Spinal cord (tissue), 10 donors: ENCODE measurements at regions not wholly inside any gene's neighbourhood (a gene's known extent, or its start where the extent isn't known, plus 50 kb on each side); places are given as distances from the start of the nearest gene placed in this dataset. TPM values are rescaled to one million over a fixed set of nuclear protein-coding genes. Genes with fewer than 3 reads are reported as not detected.

Experiments used
- DNase-seq, 6 donors: peaks; one replicate each; pipeline versions ENCODE4 v3.0.0 to v3.0.0-alpha.2; 2013 to 2015; ENCODE audit warnings: low spot score in 6 of 6, low read depth in 4 of 6
- H3K27ac ChIP-seq: one replicate; pipeline ENCODE4 v1.5.1; 2013; ENCODE audit warnings: low read depth, low read length, control low read depth
- H3K27me3 ChIP-seq: one replicate; pipeline ENCODE4 v1.6.1; 2013; ENCODE audit warnings: low read length; ENCODE audit not compliant: control insufficient read depth, insufficient read depth
- H3K36me3 ChIP-seq: one replicate; pipeline ENCODE4 v1.6.1; 2013; ENCODE audit warnings: low read length; ENCODE audit not compliant: control insufficient read depth, insufficient read depth
- H3K4me1 ChIP-seq: one replicate; pipeline ENCODE4 v1.6.1; 2013; ENCODE audit warnings: low read length; ENCODE audit not compliant: control insufficient read depth, insufficient read depth
- H3K4me3 ChIP-seq: one replicate; pipeline ENCODE4 v1.5.1; 2013; ENCODE audit warnings: low read depth, low read length, control low read depth
- H3K9me3 ChIP-seq: one replicate; pipeline ENCODE4 v1.6.1; 2013; ENCODE audit warnings: low read length; ENCODE audit not compliant: control insufficient read depth, insufficient read depth
- WGBS: methylation state at CpG from one replicate; pipeline ENCODE4 v1.1.5; 2013; ENCODE audit warnings: missing lambda C conversion rate; ENCODE audit not compliant: insufficient coverage; 5-methylcytosine and 5-hydroxymethylcytosine counted together
- small RNA-seq: library from RNA; depleted of rRNA; stranded (forward); fragments of <200 nt; gene quantifications from one replicate; pipeline ENCODE3, GENCODE V24; 2014; ENCODE audit warnings: low replicate concordance
- donor health status: healthy.

- no peaks in the 10 kb centered on the region for H3K27me3 ChIP-seq
- H3K4me3 ChIP-seq, result no peak overlapping the region
- H3K9me3 ChIP-seq, result no peaks in the 10 kb centered on the region
- peak overlapping the region; percentile 67 for H3K27ac ChIP-seq
- WGBS, result 79% methylated on average over 1 of the region's 2 CpGs
- peak in 2 of 6 donors; percentile 7 to 67 for DNase-seq
- no peaks in the 10 kb centered on the region for H3K36me3 ChIP-seq
- no peaks in the 10 kb centered on the region for H3K4me1 ChIP-seq
Measured at GRCh38 chr14:25111061-25111601, 61.2 kb upstream of the STXBP6 start.

GRCh38 chr14:25110106-25110505 lies 60.2 kb upstream of the STXBP6 start:
- Histone ChIP-seq H3K27ac (no peak overlapping the region), H3K9me3 (no peaks in the 10 kb centered on the region), H3K4me1 (no peaks in the 10 kb centered on the region), H3K36me3 (no peaks in the 10 kb centered on the region), H3K4me3 (no peak overlapping the region), H3K27me3 (no peaks in the 10 kb centered on the region)
- no peak for DNase-seq
- WGBS, result no CpG with 5 or more reads among the region's 2 CpGs

GRCh38 chr14:25108959-25109358 lies 59.0 kb upstream of the STXBP6 start:
- Histone ChIP-seq H3K4me1 (no peaks in the 10 kb centered on the region), H3K27ac (no peak overlapping the region), H3K27me3 (no peaks in the 10 kb centered on the region), H3K9me3 (no peaks in the 10 kb centered on the region), H3K36me3 (no peaks in the 10 kb centered on the region), H3K4me3 (no peak overlapping the region)
- 53% methylated on average over 2 of the region's 2 CpGs for WGBS
- DNase-seq, result peak in 1 of 6 donors; percentile 46

GRCh38 chr14:25108291-25108690 lies 58.3 kb upstream of the STXBP6 start:
- H3K36me3 ChIP-seq, result no peaks in the 10 kb centered on the region
- H3K9me3 ChIP-seq, result no peaks in the 10 kb centered on the region
- WGBS, result 74% methylated on average over 2 of the region's 2 CpGs
- no peak overlapping the region for H3K27ac ChIP-seq
- H3K4me1 ChIP-seq, result no peaks in the 10 kb centered on the region
- DNase-seq, result no peak
- H3K4me3 ChIP-seq, result no peak overlapping the region
- no peaks in the 10 kb centered on the region for H3K27me3 ChIP-seq

- Histone ChIP-seq H3K4me3 (no peak overlapping the region), H3K9me3 (no peaks in the 10 kb centered on the region), H3K4me1 (no peaks in the 10 kb centered on the region), H3K27me3 (no peaks in the 10 kb centered on the region), H3K36me3 (no peaks in the 10 kb centered on the region), H3K27ac (no peak overlapping the region)
- DNase-seq, result no peak
- WGBS, result 70% methylated on average over 1 of the region's 2 CpGs
Measured at GRCh38 chr14:25103820-25104219, 53.9 kb upstream of the STXBP6 start.

- Histone ChIP-seq H3K4me3 (no peak overlapping the region), H3K36me3 (no peaks in the 10 kb centered on the region), H3K9me3 (no peaks in the 10 kb centered on the region), H3K27ac (no peak overlapping the region), H3K4me1 (no peaks in the 10 kb centered on the region), H3K27me3 (no peaks in the 10 kb centered on the region)
- WGBS, result 89% methylated on average over 1 of the region's 4 CpGs
- DNase-seq, result no peak
Measured at GRCh38 chr14:25103271-25103670, 53.3 kb upstream of the STXBP6 start.

- no CpG with 5 or more reads among the region's 1 CpG for WGBS
- Histone ChIP-seq H3K27ac (no peak overlapping the region), H3K27me3 (no peaks in the 10 kb centered on the region), H3K9me3 (no peaks in the 10 kb centered on the region), H3K36me3 (no peaks in the 10 kb centered on the region), H3K4me1 (no peaks in the 10 kb centered on the region), H3K4me3 (no peak overlapping the region)
- DNase-seq, result no peak
Measured at GRCh38 chr14:25102788-25103187, 52.8 kb upstream of the STXBP6 start.

- H3K27ac ChIP-seq, result no peak overlapping the region
- no peaks in the 10 kb centered on the region for H3K4me1 ChIP-seq
- no peaks in the 10 kb centered on the region for H3K9me3 ChIP-seq
- WGBS, result no CpG with 5 or more reads among the region's 2 CpGs
- H3K4me3 ChIP-seq, result no peak overlapping the region
- H3K27me3 ChIP-seq, result no peaks in the 10 kb centered on the region
- H3K36me3 ChIP-seq, result no peaks in the 10 kb centered on the region
- DNase-seq, result peak in 1 of 6 donors; percentile 54
Measured at GRCh38 chr14:25101276-25101675, 51.3 kb upstream of the STXBP6 start.

Small RNA genes in the stretch of these regions (small RNA-seq; reads per million reads assigned to genes)
- not detected for gene HMGN2P6
